Body of pancreas (tissue), 4 donors: ENCODE measurements at regions not wholly inside any gene's neighbourhood (a gene's known extent, or its start where the extent isn't known, plus 50 kb on each side); places are given as distances from the start of the nearest gene placed in this dataset.
A peak's percentile ranks its signal among the peaks of the same experiment; 100 is the strongest.

Experiments
- ATAC-seq: fragments of 150-250 bp; one replicate; pipeline ENCODE4 v1.9.1; 2016
- DNase-seq, 4 donors: peaks; one replicate each; pipeline ENCODE4 v3.0.0-alpha.2; 2019
- H3K27ac ChIP-seq, 4 donors: fragments of 200-600 bp; sonication (generic); 1 replicate in 3 of 4; 2 replicates in 1 of 4; pipeline versions ENCODE4 v1.5.1 to v1.6.1; 2016 to 2019; ENCODE audit warnings: mild to moderate bottlenecking in 1 of 4, mixed read lengths in 1 of 4, moderate library complexity in 1 of 4
- H3K27me3 ChIP-seq, 2 donors: fragments of 200-600 bp; sonication (generic); one replicate each; pipeline ENCODE4 v1.6.0; 2016; ENCODE audit warnings: mild to moderate bottlenecking in 1 of 2
- H3K36me3 ChIP-seq, 2 donors: fragments of 200-600 bp; sonication (generic); replicated peaks in 1 of 2; 2 replicates each; pipeline ENCODE4 v1.5.1; 2016; ENCODE audit warnings: low read depth in 2 of 2; ENCODE audit not compliant: insufficient read depth in 1 of 2
- H3K4me1 ChIP-seq: fragments of 200-600 bp; sonication (generic); one replicate; pipeline ENCODE4 v1.6.0; 2016
- H3K4me3 ChIP-seq, 2 donors: fragments of 200-600 bp; sonication (generic); 1 replicate in 1 of 2; 2 replicates in 1 of 2; pipeline ENCODE4 v1.5.1; 2016 to 2019
- H3K9me3 ChIP-seq, 3 donors: fragments of 200-600 bp; sonication (generic); 1 replicate in 2 of 3; 2 replicates in 1 of 3; pipeline ENCODE4 v1.5.1; 2016
- CTCF ChIP-seq, 7 experiments: fragments of 450-650 bp in 4 of 7; fragments of 200-600 bp in 3 of 7; sonication (generic) in 3 of 7; IDR thresholded peaks; one replicate each; pipeline ENCODE4 v1.5.1; 2016 to 2019; ENCODE audit warnings: antibody characterized with exemption in 7 of 7
- POLR2A ChIP-seq, 3 donors: fragments of 450-650 bp; IDR thresholded peaks; one replicate each; pipeline ENCODE4 v1.6.1; 2016; ENCODE audit warnings: antibody characterized with exemption in 3 of 3, mild to moderate bottlenecking in 2 of 3
- WGBS, 2 donors: methylation state at CpG; one replicate each; pipeline ENCODE4 v1.1.5; 2017; 5-methylcytosine and 5-hydroxymethylcytosine counted together
- intact Hi-C: fragments of 100-400 bp; cut with DNase I; formaldehyde crosslinking; loops from one replicate; pipeline ENCODE4 v1.15.1; 2023

GRCh38 chr9:13943176-13943575 lies 370.8 kb downstream of the NFIB start:
- H3K4me3 ChIP-seq, result no peak overlapping the region
- ATAC-seq (no peak), DNase-seq (no peak)
- H3K4me1 ChIP-seq, result peaks cover 11% of the 10 kb centered on the region
- no peaks in the 10 kb centered on the region for H3K36me3 ChIP-seq
- no peaks in the 10 kb centered on the region for H3K27me3 ChIP-seq
- H3K27ac ChIP-seq, result no peak overlapping the region
- intact Hi-C loops, result no loop called here
- no peak for TF ChIP-seq CTCF (IDR thresholded peaks at IDR 0.05)
- TF ChIP-seq POLR2A (IDR thresholded peaks at IDR 0.05), result no peak
- no peaks in the 10 kb centered on the region for H3K9me3 ChIP-seq

GRCh38 chr9:13942695-13943094 lies 371.2 kb downstream of the NFIB start:
- TF ChIP-seq CTCF (IDR thresholded peaks at IDR 0.05) (no peak), POLR2A (IDR thresholded peaks at IDR 0.05) (no peak)
- no peaks in the 10 kb centered on the region for H3K27me3 ChIP-seq
- H3K4me3 ChIP-seq, result no peak overlapping the region
- peak in 1 of 4 donors; percentile 12 for DNase-seq
- WGBS, 2 donors, result 71 to 82% methylated on average over 4 of the region's 4 CpGs
- H3K4me1 ChIP-seq, result peaks cover 11% of the 10 kb centered on the region
- H3K36me3 ChIP-seq, result no peaks in the 10 kb centered on the region
- ATAC-seq, result no peak
- H3K27ac ChIP-seq, result no peak overlapping the region
- intact Hi-C loops, result no loop called here
- no peaks in the 10 kb centered on the region for H3K9me3 ChIP-seq

DNA sequence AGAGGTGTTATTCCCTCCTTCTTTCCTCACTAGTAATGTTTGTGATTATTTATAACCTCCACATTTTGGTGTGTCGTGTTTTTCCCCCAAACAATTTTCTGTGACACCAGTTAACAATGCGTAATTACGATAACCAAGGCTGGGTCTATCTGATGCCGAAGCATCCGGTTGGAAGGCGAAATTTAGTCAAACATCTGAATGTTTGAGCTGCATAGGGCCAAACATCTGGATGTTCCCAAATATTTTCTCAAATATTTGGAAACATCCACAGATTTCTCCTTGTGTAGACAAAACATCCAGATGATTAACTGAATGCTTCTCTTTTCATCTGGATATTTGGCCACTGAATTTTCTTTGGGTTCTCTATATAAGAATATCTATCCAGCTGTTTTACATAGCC lies 371.7 kb downstream of the NFIB start:
- H3K9me3 ChIP-seq, result no peaks in the 10 kb centered on the region
- ATAC-seq (no peak), DNase-seq (no peak)
- WGBS, 2 donors, result 84 to 88% methylated on average over 6 of the region's 6 CpGs
- peaks cover 11% of the 10 kb centered on the region for H3K4me1 ChIP-seq
- TF ChIP-seq POLR2A (IDR thresholded peaks at IDR 0.05), result no peak
- no peak for TF ChIP-seq CTCF (IDR thresholded peaks at IDR 0.05)
- intact Hi-C loops, result no loop called here
- no peak overlapping the region for H3K4me3 ChIP-seq
- no peaks in the 10 kb centered on the region for H3K36me3 ChIP-seq
- no peaks in the 10 kb centered on the region for H3K27me3 ChIP-seq
- no peak overlapping the region for H3K27ac ChIP-seq

- TF ChIP-seq POLR2A (IDR thresholded peaks at IDR 0.05) (no peak), CTCF (IDR thresholded peaks at IDR 0.05) (no peak)
- Histone ChIP-seq H3K4me1 (peaks cover 11% of the 10 kb centered on the region), H3K27ac (no peak overlapping the region), H3K36me3 (no peaks in the 10 kb centered on the region), H3K9me3 (no peaks in the 10 kb centered on the region), H3K4me3 (no peak overlapping the region), H3K27me3 (no peaks in the 10 kb centered on the region)
- WGBS, 2 donors, result 72 to 74% methylated on average over 7 of the region's 7 CpGs
- ATAC-seq, result no peak
- intact Hi-C loops, result no loop called here
- no peak for DNase-seq
Observed at GRCh38 chr9:13941714-13942113, 372.2 kb downstream of the NFIB start.

DNA sequence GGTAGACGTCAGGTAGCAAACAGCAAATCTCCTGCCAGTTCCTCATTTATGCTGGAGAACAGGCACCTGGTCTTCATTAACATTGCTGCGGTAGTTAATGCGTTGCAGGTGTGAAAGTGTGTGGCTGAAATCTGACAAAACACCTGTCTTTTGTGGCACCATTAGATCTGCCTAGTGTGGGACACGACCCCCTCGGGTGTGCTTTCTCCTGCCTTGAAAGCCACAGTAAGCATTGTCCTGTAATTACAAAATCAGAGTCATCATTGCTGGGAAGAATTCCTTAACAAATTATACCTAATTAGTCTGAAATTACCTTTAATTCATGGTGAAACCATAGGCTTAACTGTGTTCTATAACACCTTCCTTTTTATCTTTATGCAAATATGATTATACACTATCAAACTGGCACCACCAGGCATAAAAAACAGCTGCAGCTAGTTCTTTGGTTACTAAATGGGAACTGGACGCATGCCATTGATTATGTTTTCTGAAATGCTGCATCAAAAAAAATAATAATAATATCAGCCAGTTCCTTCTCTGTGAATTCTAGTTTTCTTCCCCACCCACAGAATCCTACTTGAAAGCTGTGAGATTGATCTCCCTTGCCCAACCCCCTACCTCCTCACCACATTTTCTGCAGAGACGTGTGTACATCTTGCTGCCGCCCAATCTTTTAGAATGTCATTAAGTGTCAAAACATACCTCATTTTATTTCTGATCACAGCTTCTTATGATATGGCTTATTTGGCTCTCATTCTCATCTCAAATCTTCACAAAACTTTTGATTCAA lies 374.0 kb downstream of the NFIB start:
- ATAC-seq (no peak), DNase-seq (no peak)
- H3K27me3 ChIP-seq, result no peaks in the 10 kb centered on the region
- intact Hi-C loops, result no loop called here
- no peaks in the 10 kb centered on the region for H3K9me3 ChIP-seq
- no peak overlapping the region for H3K4me3 ChIP-seq
- peaks cover 11% of the 10 kb centered on the region for H3K4me1 ChIP-seq
- WGBS, 2 donors, result 40 to 46% methylated on average over 8 of the region's 8 CpGs
- no peak for TF ChIP-seq POLR2A (IDR thresholded peaks at IDR 0.05)
- TF ChIP-seq CTCF (IDR thresholded peaks at IDR 0.05), result no peak
- H3K36me3 ChIP-seq, result no peaks in the 10 kb centered on the region
- H3K27ac ChIP-seq, result no peak overlapping the region
